LNCAP (cell line): ENCODE measurements at regions not wholly inside any gene's neighbourhood (a gene's known extent, or its start where the extent isn't known, plus 50 kb on each side); places are given as distances from the start of the nearest gene placed in this dataset.

Experiments
- TF ChIP-seq, protein P1 (sequence below): fragments of 450-650 bp; IDR thresholded peaks from 2 replicates; pipeline ENCODE4 v1.5.1; 2017; ENCODE audit warnings: mild to moderate bottlenecking

DNA sequence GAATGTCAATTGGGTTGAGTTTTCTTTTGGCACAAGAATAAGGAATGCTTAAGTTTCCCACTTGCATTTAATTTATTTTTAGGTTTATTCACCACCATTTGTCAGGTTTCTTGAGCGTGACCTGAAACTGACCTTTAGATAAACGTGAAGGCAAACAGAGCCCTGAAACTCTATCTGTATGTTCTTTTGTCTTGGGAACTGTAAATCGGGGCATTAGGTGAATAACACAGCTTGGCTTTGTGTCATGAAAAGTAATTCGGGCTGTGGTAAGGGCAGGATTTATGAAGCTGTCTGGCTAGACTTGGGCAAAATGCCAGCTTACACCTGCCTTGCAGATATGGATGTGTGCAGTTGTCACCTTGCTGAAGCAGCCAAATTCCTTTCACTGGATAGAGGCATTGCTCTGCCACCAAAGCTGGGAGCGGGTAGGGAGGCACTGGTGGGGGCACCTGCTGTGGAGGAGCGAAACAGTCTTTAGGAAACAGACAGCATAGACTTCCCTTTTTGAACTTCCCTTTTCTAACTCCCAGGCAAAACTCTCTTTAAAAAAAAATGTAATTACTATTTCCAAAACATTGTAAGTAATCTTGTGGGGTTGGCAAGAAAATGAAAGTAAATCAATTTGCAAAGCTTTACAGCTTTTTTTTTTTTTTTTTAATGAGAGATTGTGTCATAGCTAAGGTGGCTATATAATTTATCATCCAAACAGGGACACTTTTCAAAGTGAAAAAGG lies 545.2 kb downstream of the CSNK1G3 start:
- TF ChIP-seq, protein P1, sequence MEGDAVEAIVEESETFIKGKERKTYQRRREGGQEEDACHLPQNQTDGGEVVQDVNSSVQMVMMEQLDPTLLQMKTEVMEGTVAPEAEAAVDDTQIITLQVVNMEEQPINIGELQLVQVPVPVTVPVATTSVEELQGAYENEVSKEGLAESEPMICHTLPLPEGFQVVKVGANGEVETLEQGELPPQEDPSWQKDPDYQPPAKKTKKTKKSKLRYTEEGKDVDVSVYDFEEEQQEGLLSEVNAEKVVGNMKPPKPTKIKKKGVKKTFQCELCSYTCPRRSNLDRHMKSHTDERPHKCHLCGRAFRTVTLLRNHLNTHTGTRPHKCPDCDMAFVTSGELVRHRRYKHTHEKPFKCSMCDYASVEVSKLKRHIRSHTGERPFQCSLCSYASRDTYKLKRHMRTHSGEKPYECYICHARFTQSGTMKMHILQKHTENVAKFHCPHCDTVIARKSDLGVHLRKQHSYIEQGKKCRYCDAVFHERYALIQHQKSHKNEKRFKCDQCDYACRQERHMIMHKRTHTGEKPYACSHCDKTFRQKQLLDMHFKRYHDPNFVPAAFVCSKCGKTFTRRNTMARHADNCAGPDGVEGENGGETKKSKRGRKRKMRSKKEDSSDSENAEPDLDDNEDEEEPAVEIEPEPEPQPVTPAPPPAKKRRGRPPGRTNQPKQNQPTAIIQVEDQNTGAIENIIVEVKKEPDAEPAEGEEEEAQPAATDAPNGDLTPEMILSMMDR = no peak

DNA sequence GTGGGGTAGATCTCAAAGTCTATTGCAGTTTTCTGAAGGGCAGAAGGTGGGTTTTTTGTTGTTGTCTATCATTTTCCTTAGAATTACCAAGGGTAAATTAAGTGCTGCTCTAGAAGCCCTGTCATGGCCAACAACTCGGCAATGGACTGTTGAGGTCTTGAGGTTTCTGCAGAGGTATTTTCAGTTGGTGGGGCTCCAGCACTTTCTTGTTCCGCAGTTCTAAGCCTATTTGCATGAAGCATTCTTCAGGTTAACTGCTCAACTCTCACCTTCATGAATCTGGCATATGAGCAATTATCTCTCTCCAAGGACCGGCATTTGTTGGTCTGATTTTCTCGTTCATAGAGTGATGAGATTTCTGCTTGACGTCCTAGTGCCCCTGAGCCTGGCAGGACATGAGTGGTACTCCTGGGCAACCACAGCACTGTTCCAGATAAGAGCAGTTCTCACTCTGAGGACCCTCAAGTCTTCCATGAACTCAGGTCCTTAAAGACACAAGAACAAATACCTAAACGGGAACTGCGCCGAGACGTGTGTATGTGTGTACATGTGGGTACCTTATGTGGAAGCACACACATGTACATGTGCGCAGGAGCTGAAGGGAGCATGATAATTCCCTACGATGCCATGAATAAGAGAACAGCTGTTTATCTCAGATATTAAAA lies 544.5 kb downstream of the CSNK1G3 start:
- TF ChIP-seq, protein P1 = no peak

- TF ChIP-seq, protein P1 = no peak
These were observed 543.8 kb downstream of the CSNK1G3 start for GRCh38 chr5:124055751-124056150.

DNA sequence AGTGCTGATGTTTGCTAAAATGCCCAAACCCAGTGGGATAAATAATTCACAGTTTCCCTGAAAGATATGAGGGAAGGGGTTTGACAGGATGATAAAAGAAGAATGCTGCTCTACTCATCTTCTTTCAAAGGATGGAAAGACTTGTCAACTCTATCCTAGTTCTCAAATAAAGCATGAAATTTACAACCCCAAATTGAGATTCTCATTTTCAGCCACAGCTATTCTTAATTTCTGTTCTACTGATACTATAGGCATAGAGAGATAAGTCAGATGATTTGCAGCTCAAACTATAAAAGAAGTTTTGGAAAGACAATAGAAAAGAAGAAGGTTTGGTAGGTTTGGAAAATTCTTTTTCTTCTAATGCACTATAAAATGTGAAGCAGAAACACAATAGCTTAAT lies 542.6 kb downstream of the CSNK1G3 start:
- TF ChIP-seq, protein P1 = no peak

GRCh38 chr5:124053340-124053739 lies 541.4 kb downstream of the CSNK1G3 start:
- TF ChIP-seq, protein P1 = no peak

- TF ChIP-seq, protein P1 = no peak
These were observed 540.2 kb downstream of the CSNK1G3 start for GRCh38 chr5:124052201-124052600.

- TF ChIP-seq, protein P1 = no peak
These were observed 538.3 kb downstream of the CSNK1G3 start for GRCh38 chr5:124050120-124050770.
